Type B pancreatic cell (in vitro differentiated cells): ENCODE measurements at regions not wholly inside any gene's neighbourhood (a gene's known extent, or its start where the extent isn't known, plus 50 kb on each side); places are given as distances from the start of the nearest gene placed in this dataset.
A peak's percentile ranks its signal among the peaks of the same experiment; 100 is the strongest.

ENCODE experiments used
- DNase-seq: peaks from one replicate; pipeline ENCODE4 v3.0.0; 2021; ENCODE audit warnings: mixed read lengths; ENCODE audit not compliant: unreplicated experiment; ENCODE audit errors: extremely low spot score
- H3K27ac Mint-ChIP-seq: 2 replicates; pipeline ENCODE4 v1.8.0; 2021; ENCODE audit warnings: mild to moderate bottlenecking, mixed read lengths
- H3K27me3 Mint-ChIP-seq: 2 replicates; pipeline ENCODE4 v1.8.0; 2021; ENCODE audit warnings: mixed read lengths
- H3K36me3 Mint-ChIP-seq: 2 replicates; pipeline ENCODE4 v1.8.0; 2021; ENCODE audit warnings: mixed read lengths
- H3K4me1 Mint-ChIP-seq: one replicate; pipeline ENCODE4 v1.8.0; 2021; ENCODE audit warnings: mixed read lengths; ENCODE audit not compliant: unreplicated experiment
- H3K4me3 Mint-ChIP-seq: 2 replicates; pipeline ENCODE4 v1.8.0; 2021; ENCODE audit warnings: mild to moderate bottlenecking, mixed read lengths
- H3K9me3 Mint-ChIP-seq: 2 replicates; pipeline ENCODE4 v1.8.0; 2021; ENCODE audit warnings: mixed read lengths
- CTCF ChIP-seq: fragments of 200-600 bp; sonication (generic); conservative IDR thresholded peaks from 2 replicates; pipeline ENCODE4 v1.5.0; 2021; ENCODE audit warnings: antibody characterized with exemption, mild to moderate bottlenecking

DNA sequence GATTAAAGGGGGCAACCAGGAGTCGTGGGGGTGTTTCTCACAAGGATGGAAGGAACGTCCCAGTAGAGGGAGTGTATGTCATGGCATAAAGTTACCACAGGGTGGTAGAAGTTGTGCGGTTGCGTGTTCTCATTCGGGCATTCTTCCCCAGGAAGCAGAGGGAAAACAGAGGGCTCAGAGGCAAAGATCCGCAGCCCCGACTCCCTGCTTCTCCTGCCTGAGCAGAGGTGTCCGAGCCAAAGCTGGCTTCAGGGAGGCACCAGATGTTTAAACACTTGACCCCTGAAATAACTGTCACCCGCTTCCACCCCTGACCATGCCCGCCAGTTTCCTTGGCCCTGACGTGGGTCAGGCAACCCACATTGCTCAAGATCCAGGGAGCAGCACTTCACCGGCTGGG lies 83.7 kb downstream of the EN1 start:
- no peak overlapping the region for H3K27ac Mint-ChIP-seq
- peaks cover 83% of the 10 kb centered on the region for H3K27me3 Mint-ChIP-seq
- H3K36me3 Mint-ChIP-seq, result no peaks in the 10 kb centered on the region
- no peaks in the 10 kb centered on the region for H3K9me3 Mint-ChIP-seq
- TF ChIP-seq CTCF, result peak; percentile 56
- H3K4me1 Mint-ChIP-seq, result no peaks in the 10 kb centered on the region
- DNase-seq, result no peak
- no peak overlapping the region for H3K4me3 Mint-ChIP-seq

DNA sequence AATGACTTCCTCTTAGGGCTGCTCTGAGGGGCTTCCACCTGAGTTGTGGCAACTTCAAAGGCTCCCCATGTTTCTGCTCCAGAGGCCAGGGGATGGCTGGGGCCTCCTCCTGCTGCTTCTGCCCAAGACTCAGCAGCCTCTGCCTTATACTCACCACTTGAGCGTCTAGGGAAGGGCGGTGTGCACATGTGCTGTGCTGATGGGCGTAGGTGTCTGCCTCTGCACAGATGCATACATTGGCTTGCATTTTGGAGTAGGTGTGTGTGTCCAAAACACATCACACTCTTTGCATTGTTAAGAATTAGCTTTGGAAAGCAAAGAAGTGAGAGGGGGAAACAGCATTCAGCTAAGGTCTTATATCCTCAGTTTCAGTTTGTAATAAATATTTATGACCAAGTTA lies 85.2 kb downstream of the EN1 start:
- H3K9me3 Mint-ChIP-seq, result peaks cover 9% of the 10 kb centered on the region
- no peak overlapping the region for H3K4me3 Mint-ChIP-seq
- no peaks in the 10 kb centered on the region for H3K36me3 Mint-ChIP-seq
- no peak for DNase-seq
- H3K4me1 Mint-ChIP-seq, result no peaks in the 10 kb centered on the region
- peaks cover 81% of the 10 kb centered on the region for H3K27me3 Mint-ChIP-seq
- TF ChIP-seq CTCF, result no peak
- H3K27ac Mint-ChIP-seq, result no peak overlapping the region

DNA sequence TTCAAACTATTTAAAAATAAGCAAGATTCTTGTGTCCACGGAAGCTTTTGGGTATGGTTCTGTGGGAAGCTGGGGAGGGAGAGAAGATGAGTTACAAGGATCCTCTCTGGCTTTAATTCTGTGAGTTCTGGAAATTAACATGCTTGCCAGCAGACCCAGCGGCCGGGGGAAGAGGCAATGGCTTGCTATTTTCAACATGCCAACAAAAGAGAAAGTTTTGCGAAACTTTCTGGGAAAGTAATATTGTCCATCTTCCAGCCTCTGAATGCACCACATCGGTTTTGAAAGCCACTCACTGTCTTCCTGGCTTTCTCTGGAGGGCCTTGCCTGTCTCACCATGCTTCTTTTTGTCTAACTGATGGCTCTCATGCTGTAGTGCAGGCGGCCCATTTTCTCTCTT lies 85.7 kb downstream of the EN1 start:
- no peaks in the 10 kb centered on the region for H3K36me3 Mint-ChIP-seq
- peaks cover 80% of the 10 kb centered on the region for H3K27me3 Mint-ChIP-seq
- DNase-seq, result no peak
- H3K4me1 Mint-ChIP-seq, result no peaks in the 10 kb centered on the region
- H3K9me3 Mint-ChIP-seq, result peaks cover 9% of the 10 kb centered on the region
- H3K27ac Mint-ChIP-seq, result no peak overlapping the region
- no peak overlapping the region for H3K4me3 Mint-ChIP-seq
- TF ChIP-seq CTCF, result no peak

DNA sequence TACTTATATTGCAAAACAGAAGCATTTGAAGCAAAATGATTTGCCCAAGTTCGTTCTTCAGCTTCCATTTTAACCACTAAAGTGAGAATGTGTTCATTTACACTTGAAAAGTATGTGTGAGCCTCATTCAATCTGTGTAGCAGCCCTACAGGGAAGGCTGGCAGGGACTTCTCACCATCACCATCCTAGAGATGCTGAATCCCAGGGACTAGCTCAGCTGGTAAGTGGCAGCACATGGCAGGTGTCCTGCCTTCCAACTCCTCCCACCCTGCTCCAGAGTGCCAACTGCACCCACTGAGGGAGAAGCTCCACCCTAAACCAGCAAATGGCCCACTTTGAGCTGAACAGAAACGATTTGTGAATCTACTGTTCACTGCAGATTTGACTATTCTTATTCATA lies 91.5 kb downstream of the EN1 start:
- no peak for DNase-seq
- peaks cover 58% of the 10 kb centered on the region for H3K27me3 Mint-ChIP-seq
- H3K27ac Mint-ChIP-seq, result no peak overlapping the region
- H3K9me3 Mint-ChIP-seq, result peaks cover 9% of the 10 kb centered on the region
- no peaks in the 10 kb centered on the region for H3K36me3 Mint-ChIP-seq
- H3K4me1 Mint-ChIP-seq, result no peaks in the 10 kb centered on the region
- H3K4me3 Mint-ChIP-seq, result no peak overlapping the region
- TF ChIP-seq CTCF, result no peak

GRCh38 chr2:118755384-118755783 lies 92.1 kb downstream of the EN1 start:
- Mint-ChIP-seq H3K4me1 (no peaks in the 10 kb centered on the region), H3K4me3 (no peak overlapping the region), H3K36me3 (no peaks in the 10 kb centered on the region), H3K9me3 (peaks cover 9% of the 10 kb centered on the region), H3K27ac (no peak overlapping the region), H3K27me3 (peaks cover 53% of the 10 kb centered on the region)
- TF ChIP-seq CTCF, result no peak
- no peak for DNase-seq

- Mint-ChIP-seq H3K36me3 (no peaks in the 10 kb centered on the region), H3K27ac (no peak overlapping the region), H3K27me3 (peaks cover 33% of the 10 kb centered on the region), H3K9me3 (peaks cover 4% of the 10 kb centered on the region), H3K4me3 (no peak overlapping the region), H3K4me1 (no peaks in the 10 kb centered on the region)
- no peak for DNase-seq
- no peak for TF ChIP-seq CTCF
These were observed 94.6 kb downstream of the EN1 start for GRCh38 chr2:118752762-118753429.
